22Rv1 (cell line): ENCODE measurements at regions not wholly inside any gene's neighbourhood (a gene's known extent, or its start where the extent isn't known, plus 50 kb on each side); places are given as distances from the start of the nearest gene placed in this dataset.

Experiments used
- CTCF ChIP-seq: fragments of 450-650 bp; IDR thresholded peaks from 2 replicates; pipeline ENCODE4 v1.5.1; 2017; ENCODE audit warnings: mild to moderate bottlenecking
- ZFX ChIP-seq: fragments of 450-650 bp; IDR thresholded peaks from 2 replicates; pipeline ENCODE4 v1.6.1; 2017; ENCODE audit warnings: antibody characterized with exemption, borderline replicate concordance

GRCh38 chr16:77090062-77090461, 100.9 kb upstream of the MON1B start:
- no peak for TF ChIP-seq CTCF
- TF ChIP-seq ZFX, result no peak
